Type B pancreatic cell (in vitro differentiated cells): ENCODE measurements at regions not wholly inside any gene's neighbourhood (a gene's known extent, or its start where the extent isn't known, plus 50 kb on each side); places are given as distances from the start of the nearest gene placed in this dataset.

ENCODE experiments used
- DNase-seq: peaks from one replicate; pipeline ENCODE4 v3.0.0; 2021; ENCODE audit warnings: mixed read lengths; ENCODE audit not compliant: unreplicated experiment; ENCODE audit errors: extremely low spot score
- H3K27ac Mint-ChIP-seq: 2 replicates; pipeline ENCODE4 v1.8.0; 2021; ENCODE audit warnings: mild to moderate bottlenecking, mixed read lengths
- H3K27me3 Mint-ChIP-seq: 2 replicates; pipeline ENCODE4 v1.8.0; 2021; ENCODE audit warnings: mixed read lengths
- H3K36me3 Mint-ChIP-seq: 2 replicates; pipeline ENCODE4 v1.8.0; 2021; ENCODE audit warnings: mixed read lengths
- H3K4me1 Mint-ChIP-seq: one replicate; pipeline ENCODE4 v1.8.0; 2021; ENCODE audit warnings: mixed read lengths; ENCODE audit not compliant: unreplicated experiment
- H3K4me3 Mint-ChIP-seq: 2 replicates; pipeline ENCODE4 v1.8.0; 2021; ENCODE audit warnings: mild to moderate bottlenecking, mixed read lengths
- H3K9me3 Mint-ChIP-seq: 2 replicates; pipeline ENCODE4 v1.8.0; 2021; ENCODE audit warnings: mixed read lengths
- TF ChIP-seq, protein P1 (sequence below): fragments of 200-600 bp; sonication (generic); conservative IDR thresholded peaks from 2 replicates; pipeline ENCODE4 v1.5.0; 2021; ENCODE audit warnings: antibody characterized with exemption, mild to moderate bottlenecking

DNA sequence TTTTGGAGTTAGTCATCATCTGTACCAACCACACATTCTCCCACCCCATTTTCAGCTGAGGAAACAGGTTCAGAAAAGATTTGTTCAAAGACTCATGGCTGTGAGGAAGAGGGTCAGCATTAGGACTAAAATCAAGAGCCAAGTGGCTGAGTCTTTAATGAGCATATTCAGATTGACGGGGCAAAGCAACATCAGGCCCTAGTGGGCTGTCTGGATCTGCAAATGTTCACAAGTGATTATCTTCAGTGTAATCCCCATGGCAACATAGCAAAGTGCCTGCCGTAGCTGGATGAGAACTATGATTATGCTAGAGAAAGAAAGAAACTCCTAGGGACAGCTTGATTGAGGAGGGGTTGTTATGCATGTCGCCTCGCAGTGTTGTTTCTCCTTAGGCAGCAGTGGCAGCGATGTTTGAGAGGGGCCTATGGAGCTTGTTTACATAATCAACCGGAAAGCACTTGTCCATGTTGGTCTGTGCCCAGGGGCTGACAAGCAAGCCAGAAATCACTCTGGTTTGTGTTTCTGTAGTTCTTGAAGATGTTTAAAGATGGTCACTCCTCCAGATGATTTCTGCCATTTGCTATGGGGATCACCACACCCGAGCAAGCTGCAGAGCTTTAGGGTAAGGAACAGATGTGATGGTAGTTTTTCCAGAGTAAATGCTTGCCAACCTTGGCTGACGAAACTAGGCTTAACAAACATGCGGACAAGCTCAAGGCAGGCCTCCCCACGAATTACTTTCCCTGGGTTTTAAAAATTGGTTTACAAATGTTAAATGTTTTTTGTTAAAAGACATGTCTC lies 124.3 kb upstream of the MLIP start:
- Mint-ChIP-seq H3K4me3 (no peak overlapping the region), H3K27me3 (peaks cover 8% of the 10 kb centered on the region), H3K27ac (no peak overlapping the region), H3K9me3 (peaks cover 3% of the 10 kb centered on the region), H3K4me1 (peaks cover 12% of the 10 kb centered on the region), H3K36me3 (no peaks in the 10 kb centered on the region)
- DNase-seq: no peak
- TF ChIP-seq, protein P1, sequence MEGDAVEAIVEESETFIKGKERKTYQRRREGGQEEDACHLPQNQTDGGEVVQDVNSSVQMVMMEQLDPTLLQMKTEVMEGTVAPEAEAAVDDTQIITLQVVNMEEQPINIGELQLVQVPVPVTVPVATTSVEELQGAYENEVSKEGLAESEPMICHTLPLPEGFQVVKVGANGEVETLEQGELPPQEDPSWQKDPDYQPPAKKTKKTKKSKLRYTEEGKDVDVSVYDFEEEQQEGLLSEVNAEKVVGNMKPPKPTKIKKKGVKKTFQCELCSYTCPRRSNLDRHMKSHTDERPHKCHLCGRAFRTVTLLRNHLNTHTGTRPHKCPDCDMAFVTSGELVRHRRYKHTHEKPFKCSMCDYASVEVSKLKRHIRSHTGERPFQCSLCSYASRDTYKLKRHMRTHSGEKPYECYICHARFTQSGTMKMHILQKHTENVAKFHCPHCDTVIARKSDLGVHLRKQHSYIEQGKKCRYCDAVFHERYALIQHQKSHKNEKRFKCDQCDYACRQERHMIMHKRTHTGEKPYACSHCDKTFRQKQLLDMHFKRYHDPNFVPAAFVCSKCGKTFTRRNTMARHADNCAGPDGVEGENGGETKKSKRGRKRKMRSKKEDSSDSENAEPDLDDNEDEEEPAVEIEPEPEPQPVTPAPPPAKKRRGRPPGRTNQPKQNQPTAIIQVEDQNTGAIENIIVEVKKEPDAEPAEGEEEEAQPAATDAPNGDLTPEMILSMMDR: no peak

DNA sequence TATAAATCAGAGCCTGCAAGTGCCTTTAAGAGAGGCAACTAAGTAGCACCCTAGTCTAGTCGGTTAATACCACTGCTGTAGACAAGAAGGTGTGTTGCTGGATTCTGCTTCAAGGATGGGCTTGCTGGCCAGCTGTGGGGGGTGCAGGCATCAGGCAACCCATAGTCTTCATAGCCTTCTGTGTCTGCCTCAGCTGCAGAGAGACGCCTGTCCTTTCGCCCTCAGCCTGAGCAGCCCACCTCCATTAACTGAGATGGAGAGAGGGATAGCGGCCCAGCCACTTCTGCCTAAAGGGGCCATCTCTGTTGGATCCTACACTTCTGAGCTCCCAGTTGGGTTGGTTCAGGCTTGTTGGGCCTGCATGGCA lies 123.7 kb upstream of the MLIP start:
- DNase-seq: no peak
- no peaks in the 10 kb centered on the region for H3K9me3 Mint-ChIP-seq
- TF ChIP-seq, protein P1: no peak

DNA sequence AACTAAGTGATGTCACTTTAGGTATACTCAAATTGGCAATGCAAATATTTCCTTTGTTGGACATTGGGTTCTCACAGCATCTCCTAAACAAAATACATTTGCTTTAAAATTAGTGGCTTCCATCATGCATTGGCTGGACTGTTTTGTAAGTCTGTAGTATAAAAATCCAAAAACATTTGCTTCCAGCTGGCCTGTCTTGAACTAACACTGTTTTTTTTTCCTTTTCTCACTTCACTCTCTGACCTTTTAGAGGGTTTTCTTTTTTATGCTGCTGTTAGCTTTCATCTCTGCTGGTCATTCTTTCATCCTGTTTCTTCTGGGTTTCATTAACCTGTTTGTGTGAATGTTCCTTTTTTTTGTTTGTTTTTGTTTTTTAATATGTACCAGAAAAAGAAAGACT lies 121.7 kb upstream of the MLIP start:
- H3K9me3 Mint-ChIP-seq: no peaks in the 10 kb centered on the region
- H3K27ac Mint-ChIP-seq: no peak overlapping the region
- H3K4me3 Mint-ChIP-seq: no peak overlapping the region
- H3K27me3 Mint-ChIP-seq: peaks cover 11% of the 10 kb centered on the region
- H3K36me3 Mint-ChIP-seq: no peaks in the 10 kb centered on the region
- no peak for DNase-seq
- peaks cover 12% of the 10 kb centered on the region for H3K4me1 Mint-ChIP-seq
- TF ChIP-seq, protein P1: no peak

More for the DNA sequence above, 123.7 kb upstream of the MLIP start:
- no peaks in the 10 kb centered on the region for H3K36me3 Mint-ChIP-seq
- no peak overlapping the region for H3K27ac Mint-ChIP-seq
- peaks cover 8% of the 10 kb centered on the region for H3K27me3 Mint-ChIP-seq
- peaks cover 12% of the 10 kb centered on the region for H3K4me1 Mint-ChIP-seq
- no peak overlapping the region for H3K4me3 Mint-ChIP-seq

DNA sequence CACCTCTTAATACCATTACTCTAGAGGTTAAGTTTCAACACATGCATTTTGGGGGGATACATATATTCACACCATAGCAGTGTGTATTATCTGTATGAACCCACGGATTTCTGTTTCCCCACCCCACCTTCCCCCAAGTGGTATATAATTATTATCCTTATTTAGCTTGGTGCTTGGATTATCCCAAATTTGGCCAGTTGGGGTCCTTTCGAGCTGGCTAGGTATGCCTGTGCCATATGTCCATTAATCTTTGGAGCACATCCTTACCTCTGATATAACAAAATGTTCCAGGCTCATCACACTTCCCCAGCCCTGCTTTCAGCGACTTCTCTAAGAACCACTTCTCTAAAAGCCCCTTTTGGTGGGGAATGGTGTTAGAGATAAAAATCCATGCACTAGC lies 118.7 kb upstream of the MLIP start:
- no peak overlapping the region for H3K27ac Mint-ChIP-seq
- TF ChIP-seq, protein P1: no peak
- H3K27me3 Mint-ChIP-seq: peaks cover 3% of the 10 kb centered on the region
- no peaks in the 10 kb centered on the region for H3K9me3 Mint-ChIP-seq
- H3K4me3 Mint-ChIP-seq: no peak overlapping the region
- DNase-seq: no peak
- H3K4me1 Mint-ChIP-seq: no peaks in the 10 kb centered on the region
- H3K36me3 Mint-ChIP-seq: no peaks in the 10 kb centered on the region

DNA sequence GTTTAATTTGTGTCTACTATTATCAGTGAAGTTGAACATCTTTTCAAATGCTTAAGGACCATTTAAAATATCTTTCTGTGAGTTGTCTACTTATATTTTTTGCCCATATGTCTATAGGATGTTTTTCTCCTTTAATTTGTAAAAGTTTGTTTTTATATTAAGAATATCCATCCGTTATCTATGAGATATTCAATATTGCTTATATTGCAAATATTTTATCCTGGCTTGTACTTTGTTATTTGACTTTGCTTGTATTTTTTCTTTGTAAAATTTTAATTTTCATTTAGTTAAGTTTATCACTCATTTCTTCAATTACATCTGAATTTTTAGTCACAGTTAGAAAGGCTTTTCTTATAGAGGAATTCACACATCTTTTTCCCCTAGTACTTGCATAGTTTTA lies 117.0 kb upstream of the MLIP start:
- H3K4me3 Mint-ChIP-seq: no peak overlapping the region
- no peaks in the 10 kb centered on the region for H3K9me3 Mint-ChIP-seq
- H3K27me3 Mint-ChIP-seq: peaks cover 3% of the 10 kb centered on the region
- no peak overlapping the region for H3K27ac Mint-ChIP-seq
- no peaks in the 10 kb centered on the region for H3K36me3 Mint-ChIP-seq
- no peak for DNase-seq
- TF ChIP-seq, protein P1: no peak
- no peaks in the 10 kb centered on the region for H3K4me1 Mint-ChIP-seq
